ENCODE measurements at regions not wholly inside any gene's neighbourhood (a gene's known extent, or its start where the extent isn't known, plus 50 kb on each side); places are given as distances from the start of the nearest gene placed in this dataset.
"Not testable (repeated sequence)": the region's sequence is repeated elsewhere in the genome, so short reads cannot be mapped to it uniquely, and the experiment has no call there.

DNA sequence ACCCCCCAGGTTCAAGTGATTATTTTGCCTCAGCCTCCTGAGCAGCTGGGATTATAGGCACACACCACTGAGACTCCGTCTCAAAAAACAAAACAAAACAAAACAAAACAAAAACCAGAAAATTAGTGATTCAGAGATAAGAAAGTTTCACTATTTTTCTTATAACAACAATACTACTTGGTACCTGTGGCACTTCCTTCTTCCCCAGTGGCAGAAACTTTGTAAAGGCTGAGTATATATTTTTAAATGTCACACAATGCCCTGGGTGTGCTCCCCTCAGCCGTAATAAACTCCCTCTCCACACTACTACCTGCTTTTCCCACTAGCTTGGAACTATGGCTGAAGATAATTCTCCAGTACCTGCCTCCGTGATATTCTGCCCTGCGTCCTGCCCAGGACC, 177.7 kb upstream of the TTC14 start:
- not testable (repeated sequence) for DNase-seq

DNA sequence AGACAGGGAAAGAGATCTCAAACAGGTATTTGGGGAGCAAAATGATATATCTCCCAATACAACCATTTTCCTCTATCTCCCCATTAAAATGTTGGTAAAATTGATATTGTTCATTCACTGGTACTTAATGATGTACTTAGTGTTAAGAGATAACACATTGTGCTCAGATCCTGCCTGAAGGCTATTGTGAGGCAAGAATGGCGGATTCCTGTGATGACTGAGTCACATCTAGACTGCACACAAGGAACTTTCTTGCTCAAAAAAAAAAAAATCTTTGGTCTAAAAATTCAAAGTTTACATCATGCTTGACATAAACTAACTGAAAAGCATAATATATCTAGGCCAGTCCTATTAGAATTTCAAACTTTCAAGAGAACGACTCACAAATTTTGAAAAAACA, 171.1 kb upstream of the TTC14 start:
- DNase-seq = no peak

DNA sequence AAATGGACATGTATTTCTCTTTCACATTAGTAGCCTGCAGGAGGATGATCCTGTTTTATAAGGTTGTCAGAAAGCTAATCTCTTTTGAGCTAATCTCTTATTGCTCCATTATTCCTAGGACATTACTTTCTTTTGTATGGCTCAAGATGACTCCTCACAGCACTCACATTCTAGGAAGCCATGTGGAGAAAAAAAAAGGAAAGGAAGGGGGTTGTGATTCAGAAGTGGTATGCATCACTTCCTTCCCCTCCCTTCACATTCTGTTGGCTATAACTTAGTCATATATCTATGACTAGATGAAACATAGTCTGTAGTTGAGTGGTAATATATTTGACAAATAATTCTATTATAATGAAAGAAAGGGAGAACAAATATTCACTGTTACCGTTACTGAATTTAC, 168.8 kb upstream of the TTC14 start:
- no peak for DNase-seq

DNA sequence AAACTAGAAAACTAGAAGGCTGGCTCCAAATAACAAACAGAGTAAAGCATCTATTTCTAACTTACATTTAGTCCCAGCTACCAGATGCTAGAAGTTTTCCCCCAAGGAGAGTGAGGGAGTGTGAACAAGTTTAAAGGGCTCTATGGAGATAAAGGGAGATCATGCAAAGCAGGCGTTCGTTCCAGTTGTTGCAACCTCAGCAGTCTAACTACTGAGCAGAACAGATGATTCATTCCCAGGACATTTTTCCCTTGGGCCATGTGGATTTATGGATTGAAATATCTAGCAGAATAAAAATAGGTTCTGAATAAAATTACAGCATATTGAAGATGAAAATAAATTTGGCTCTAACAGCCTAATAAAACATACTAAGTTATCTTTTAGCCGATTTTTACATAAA, 154.8 kb upstream of the TTC14 start:
- DNase-seq = no peak

DNA sequence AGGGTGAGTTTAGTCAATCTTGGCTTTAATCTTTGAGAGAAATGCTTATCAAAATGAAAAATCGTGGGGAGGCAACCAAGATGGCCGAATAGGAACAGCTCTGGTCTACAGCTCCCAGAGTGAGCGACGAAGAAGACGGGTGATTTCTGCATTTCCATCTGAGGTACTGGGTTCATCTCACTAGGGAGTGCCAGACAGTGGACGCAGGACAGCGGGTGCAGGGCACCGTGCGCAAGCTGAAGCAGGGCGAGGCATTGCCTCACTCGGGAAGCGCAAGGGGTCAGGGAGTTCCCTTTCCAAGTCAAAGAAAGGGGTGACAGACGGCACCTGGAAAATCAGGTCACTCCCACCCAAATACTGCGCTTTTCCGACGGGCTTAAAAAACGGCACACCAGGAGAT, 153.6 kb upstream of the TTC14 start:
- DNase-seq = not testable (repeated sequence)

DNA sequence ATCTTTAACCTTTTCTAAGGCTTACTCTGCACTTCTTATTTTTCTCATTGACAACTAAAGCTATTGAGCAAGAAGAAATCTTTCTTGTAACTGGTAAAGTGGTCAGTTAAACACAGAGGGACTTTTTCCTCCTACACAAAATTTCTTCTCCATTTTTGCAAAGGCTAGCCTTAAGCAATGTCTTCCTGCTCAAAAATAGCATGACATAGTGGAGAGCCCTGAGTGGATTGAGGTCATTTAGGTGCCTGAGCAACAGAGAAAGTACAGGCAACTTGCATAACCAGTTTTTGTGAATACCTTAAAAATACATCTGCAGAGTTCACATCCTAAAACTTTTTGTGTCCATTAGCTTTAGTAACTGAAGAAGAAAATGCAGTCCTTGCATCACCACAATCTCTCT, 144.7 kb upstream of the TTC14 start:
- DNase-seq = no peak

DNA sequence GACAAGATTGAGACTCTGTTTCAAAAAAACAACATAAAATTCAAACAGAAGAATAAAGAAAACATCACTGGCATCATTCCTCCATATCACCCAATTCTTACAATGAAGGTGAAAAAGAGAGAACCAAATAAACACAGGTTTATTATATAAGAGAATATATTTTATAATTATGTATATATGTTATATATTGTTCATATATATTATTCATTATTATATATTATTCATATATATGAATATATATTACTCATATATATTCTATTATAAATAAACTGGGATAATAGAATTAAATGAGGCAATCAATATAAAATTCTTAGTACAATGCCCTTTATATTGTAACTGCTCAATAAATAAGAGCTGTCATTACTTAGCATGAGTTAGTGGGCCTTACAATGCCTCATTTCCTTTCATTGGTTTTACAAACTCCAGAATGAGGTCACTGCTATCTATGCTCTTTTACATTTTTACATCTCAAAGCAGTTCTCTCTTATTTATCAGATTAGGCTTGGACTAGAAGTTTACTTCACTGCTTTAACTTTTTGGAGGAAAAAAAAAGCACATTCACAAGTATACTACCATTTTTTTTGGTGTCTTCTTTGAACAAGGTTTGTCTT, 135.5 kb upstream of the TTC14 start:
- no peak for DNase-seq

DNA sequence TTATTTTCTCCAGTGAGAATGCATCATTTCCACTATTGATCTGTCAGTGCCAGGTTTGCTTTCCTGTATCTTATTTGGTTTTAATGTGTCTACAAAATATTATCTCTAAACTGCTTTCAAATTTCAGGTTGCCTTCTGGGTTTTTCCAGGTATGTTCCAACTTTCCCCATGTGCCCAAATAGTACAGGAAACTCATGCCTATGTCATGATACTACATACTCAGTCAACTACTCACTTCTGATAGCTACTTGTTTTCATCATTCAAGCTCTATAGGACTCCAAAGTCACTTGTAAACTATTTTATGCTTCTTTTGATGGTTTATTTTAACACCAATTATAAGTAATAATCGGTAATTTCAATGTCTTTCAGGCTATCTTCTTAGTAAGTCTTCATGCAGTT, 134.8 kb upstream of the TTC14 start:
- no peak for DNase-seq

DNA sequence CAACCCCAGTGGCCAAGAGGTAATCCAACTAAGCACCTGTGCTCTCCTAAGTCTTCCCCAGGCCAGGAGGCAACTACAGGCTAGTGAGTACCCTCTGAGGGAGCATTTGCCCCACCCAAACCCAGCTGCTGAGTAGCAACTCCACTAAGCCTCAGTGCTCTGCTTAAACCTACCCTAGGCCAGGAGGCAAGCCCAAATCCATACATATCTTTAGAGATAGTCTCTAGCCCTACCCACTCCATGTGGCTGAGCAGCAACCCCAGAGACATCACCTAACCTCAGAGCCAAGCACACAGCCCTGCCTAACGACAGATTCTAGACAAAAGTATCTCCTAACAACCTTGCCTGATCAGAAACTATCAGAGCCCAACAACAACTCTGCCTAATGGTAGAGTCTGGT, 132.8 kb upstream of the TTC14 start:
- DNase-seq = no peak

DNA sequence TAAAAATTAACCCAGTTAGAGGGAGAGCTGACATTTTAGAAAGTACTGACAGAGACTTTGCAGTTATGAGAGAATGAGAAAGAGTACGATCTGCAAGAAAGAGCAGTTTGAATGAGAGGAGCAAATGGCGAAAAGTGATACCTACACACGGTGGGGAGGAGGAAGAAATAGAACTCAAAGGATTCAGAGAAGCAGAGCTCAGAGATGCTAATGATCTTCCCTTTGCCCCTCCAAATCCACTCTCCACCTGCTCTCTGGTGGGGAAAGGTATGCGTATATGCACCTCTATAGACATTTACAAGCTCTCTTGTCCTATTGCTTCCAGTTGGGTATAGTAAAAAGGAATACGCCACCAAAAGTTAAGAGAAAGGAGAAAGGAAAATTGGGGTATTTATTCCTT, 123.3 kb upstream of the TTC14 start:
- DNase-seq = no peak

DNA sequence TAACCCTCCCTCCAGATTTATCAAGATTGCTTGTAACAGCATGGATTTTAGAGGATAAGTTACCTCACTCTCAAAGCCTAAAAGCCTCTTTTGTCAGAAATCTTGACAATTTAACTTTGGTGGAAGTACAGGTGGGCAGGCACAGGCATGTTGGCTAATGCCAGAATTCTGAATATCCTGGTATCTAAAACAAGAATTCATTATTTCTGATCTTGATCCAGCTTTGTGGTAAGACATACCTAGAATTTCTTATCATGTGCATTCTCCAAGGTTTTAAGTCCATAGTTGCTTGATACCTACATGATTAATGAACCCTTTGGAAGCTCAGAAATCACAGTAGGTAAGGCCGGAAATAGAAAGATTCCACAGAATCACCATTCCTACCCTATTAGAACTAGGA, 109.9 kb upstream of the TTC14 start:
- DNase-seq = no peak

DNA sequence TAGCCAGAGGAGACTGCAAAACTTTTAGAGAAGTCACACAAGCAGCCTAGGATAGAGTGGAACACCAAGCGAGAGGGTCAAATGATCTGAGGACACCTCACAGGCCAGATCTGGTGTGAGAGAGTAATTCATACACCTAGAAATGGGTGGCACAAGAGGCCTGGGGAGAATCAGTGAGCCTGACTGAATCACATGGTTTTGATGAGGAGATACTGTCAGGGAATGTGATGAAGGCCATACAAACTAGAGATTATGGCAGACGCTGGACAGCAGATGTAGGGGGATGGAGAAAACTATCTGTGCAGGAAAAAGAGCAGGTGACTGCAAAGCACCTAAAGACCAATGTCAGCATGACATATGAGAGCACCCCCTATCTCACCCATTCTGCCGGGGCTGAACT, 105.0 kb upstream of the TTC14 start:
- no peak for DNase-seq

DNA sequence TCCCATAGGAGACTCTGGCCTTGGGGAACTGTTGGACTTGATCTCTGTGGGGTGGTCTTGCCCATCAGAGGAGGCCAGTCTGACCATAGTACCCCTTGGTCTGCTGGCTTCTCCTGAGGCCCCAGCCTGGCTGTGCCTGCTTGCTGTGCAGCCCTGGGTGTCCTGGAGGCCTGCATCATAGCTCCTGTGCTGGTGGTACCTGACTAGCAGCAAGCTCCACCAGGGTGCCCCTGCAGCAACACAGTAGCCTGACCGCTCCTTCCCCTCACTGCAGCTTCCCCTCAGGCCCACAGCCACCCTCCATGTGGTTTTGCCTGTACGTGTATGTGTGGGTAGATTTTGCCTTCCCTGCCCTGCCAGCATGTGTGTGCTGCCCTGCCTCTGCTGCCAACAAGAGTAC, 85.6 kb upstream of the TTC14 start:
- DNase-seq = no peak

DNA sequence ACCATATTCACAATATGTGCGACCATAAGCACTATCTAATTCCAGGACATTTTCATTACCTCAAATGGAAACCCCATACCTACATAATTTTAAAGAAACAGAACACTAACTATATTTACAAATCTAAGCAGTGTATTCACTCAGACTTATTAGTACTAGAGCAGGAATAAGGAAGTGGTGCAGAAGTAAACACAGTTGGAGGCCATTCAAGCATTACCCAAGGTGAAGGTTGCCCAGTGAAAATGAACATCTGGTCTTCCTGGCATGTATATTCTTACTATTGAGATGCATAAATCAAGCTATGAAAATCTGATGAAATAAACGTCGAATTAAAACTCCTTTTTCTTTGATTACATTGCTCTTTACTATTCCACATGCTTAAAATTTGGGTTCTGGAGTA, 78.9 kb upstream of the TTC14 start:
- no peak for DNase-seq

DNA sequence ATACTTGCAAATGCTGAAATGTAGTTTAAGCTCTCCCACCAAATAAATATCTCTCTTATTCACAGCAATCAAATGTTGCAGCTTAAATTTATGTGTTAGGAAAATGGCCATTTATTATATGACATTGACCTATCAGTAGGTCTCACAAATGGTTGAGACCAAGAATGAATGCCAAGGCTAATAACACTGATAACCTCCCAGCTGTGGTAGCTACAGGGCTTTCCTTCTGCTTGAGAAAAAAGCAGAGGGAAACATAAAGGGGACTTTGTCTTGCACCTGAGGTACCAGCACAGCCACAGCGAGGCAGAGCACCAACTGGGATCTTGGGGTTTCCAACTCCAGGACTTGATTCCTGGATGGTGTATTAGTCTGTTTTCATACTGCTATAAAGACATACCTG, 73.1 kb upstream of the TTC14 start:
- no peak for DNase-seq

DNA sequence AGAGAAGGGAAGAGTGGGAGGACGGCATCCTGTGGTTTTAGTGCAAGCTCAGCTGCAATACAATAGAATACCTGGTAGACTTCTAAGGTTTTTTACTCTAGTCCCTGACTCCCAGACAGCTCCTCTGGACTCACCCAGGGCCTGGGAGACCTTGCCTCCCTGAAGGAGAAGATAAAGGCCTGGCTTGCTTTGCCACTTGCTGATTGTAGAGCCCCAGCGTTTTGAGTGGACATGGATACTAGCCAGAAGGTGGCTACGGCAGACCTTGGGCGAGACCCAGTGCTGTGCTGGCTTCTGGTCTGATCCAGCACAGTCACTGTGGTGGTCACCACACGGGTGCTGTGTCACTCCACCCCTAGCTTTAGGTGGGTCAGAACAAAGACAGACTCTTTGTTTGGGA, 72.2 kb upstream of the TTC14 start:
- DNase-seq = no peak

DNA sequence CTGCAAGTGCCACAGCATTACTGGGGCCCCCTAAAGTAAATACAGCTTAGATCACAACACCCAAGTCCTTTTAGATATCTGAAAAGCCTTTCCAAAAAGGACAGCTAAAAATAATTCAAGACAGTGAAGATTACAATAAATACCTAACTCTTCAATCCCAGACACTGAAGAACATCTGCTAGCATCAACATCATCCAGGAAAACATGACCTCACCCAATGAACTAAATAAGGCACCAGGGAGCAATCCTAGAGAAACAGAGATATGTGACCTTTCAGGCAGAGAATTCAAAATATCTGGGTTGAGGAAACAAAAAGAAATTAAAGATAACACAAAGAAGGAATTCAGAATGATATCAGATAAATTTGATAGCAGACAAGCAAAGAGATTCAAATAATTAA, 71.7 kb upstream of the TTC14 start:
- DNase-seq = no peak

DNA sequence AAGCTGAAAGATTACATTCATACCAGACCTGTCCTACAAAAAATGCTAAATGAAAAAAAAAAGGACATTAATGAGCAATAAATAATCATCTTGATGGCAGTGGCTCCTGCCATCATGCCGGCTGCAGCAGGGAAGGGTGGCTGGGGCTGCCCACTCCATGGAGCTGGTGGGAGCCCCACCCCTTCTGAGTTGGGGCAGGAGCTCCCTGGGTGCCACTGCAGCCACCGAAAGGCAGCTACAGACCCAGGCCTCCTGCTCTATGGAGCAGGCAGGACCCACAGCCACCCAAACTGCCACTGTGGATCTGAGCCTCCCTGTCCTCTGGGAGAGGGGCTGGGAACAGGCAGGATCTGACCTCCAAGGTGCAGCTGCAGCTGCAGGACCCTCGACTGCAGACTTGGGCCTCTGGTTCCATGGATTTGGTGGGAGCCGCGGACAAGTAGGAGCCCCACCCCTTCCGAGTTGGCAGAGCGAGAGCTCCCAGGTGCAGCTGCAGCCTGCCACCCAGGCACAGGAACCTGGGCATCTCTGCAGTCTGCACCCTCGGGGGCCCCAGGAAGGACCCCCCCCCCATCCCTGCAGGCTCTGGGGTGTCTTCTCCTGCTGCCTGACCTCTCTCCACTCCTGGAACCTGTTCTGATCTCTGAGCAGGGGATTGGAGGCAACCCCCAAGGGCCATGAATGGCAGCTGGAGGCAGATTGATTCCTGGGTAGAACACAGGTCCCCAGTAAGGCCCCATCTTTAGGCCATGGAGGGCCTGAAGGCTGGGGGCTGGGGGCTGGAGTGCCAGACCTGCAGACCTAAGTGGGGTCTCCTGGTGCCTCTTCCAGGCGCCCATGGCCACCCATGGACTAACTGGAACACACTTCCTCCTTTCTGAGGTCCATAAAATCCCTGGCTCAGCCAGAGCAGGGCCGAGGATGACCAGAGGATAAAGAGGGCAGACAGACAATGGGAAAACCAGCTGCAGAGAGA, 70.4 kb upstream of the TTC14 start:
- no peak for DNase-seq

DNA sequence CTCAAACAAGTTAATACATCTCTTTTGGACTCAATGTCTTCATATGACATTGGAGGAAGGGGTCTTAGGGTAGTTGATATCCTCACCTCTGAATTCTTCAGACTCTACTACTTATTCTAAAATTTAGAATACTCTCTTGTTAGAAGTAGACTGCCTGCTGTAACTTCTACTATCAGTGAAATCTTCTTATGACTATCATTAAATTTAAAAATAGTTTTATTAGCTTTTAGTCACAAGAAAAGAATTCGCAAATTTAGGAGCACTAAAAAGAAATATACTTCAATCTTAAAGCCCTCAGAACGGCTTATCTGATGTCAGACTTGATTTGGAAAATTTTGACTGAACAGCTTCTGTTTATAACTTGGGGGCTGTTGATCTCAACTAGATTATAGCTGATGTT, 67.1 kb upstream of the TTC14 start:
- no peak for DNase-seq

DNA sequence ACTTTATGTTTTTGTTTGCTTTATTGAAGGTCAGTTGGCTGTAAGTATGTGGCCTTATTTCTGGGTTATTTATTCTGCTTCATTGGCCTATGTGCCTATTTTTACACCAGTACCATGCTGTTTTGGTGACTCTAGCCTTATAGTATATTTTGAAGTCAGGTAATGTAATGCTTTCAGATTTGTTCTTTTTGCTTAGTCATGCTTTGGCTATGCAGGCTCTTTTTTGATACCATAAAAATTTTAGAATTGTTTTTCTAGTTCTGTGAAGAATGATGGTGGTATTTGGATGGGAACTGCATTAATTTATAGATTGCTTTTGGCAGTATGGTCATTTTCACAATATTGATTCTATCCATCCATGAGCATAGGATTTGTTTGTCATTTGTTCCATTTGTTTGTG, 63.5 kb upstream of the TTC14 start:
- no peak for DNase-seq

DNA sequence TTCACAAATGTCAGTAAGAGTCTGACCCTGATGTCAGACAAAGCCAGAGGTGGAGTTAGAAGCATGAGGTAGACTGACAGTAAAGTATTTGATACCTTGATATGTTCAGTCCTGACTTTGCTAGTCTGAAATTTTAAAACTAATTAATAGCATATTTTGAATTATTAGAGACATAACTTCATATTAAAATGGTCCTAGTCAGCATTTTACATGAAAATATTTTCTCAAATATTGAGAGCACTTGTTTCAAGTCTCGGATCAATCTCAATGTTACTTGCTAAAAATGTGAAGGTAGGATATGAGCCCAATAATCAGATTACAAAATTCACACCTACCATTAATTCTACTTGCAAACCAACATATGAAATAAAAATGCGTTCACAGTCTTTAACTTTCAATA, 58.1 kb upstream of the TTC14 start:
- DNase-seq = no peak

DNA sequence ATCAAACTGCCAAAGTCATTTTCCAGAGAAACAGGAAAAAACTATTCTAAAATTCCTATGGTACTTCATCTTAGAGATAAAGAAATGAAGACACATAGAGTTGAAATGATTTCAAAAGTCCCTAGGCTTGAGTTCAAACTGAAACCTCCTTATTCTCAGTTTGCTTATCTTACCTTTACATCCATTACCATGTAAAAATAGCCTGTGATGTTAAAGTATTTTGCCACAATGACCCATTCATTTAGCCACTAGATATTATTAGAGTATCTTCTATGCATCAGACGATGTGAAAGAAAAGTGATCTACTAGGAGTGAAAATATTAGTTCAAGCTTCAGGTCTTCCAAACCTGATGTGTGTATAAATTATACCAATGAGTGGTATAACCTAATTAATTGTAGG, 55.1 kb upstream of the TTC14 start:
- no peak for DNase-seq

DNA sequence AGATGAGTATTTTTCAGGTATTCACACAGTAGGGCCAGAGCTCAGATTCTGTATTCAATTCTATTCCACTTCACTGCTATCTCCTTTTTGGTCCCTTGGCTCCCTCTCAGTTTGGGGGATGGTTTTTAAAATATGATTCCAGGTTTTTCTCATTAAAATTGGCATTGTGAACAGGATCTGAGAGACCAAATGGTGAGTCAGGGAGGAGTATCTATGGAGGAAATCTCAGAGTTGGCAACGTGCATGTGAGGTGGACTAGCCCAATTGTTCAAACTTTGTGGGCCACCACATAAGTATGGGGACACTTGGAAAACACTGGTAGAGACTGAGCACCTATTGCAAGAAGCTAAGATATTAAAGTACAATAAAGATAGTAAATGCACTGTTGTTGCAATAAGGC, 53.9 kb upstream of the TTC14 start:
- DNase-seq = no peak

Data from femur (tissue), 1 donor.